Adipocyte (in vitro differentiated cells): ENCODE measurements at regions not wholly inside any gene's neighbourhood (a gene's known extent, or its start where the extent isn't known, plus 50 kb on each side); places are given as distances from the start of the nearest gene placed in this dataset.

Experiments
- DNase-seq: peaks from one replicate; pipeline ENCODE4 v3.0.0-alpha.2; 2015; ENCODE audit warnings: low read depth
- H3K27me3 ChIP-seq: replicated peaks from 2 replicates; pipeline ENCODE4 v1.7.0; 2013; ENCODE audit warnings: mild to moderate bottlenecking, low read length, moderate library complexity; ENCODE audit not compliant: control insufficient read depth, insufficient read depth
- H3K36me3 ChIP-seq: 2 replicates; pipeline ENCODE4 v1.7.0; 2013; ENCODE audit warnings: low read length, mild to moderate bottlenecking, moderate library complexity; ENCODE audit not compliant: control insufficient read depth, insufficient read depth, severe bottlenecking
- H3K4me1 ChIP-seq: 2 replicates; pipeline ENCODE4 v1.7.0; 2013; ENCODE audit warnings: mild to moderate bottlenecking, low read length, moderate library complexity; ENCODE audit not compliant: control insufficient read depth, insufficient read depth
- H3K4me3 ChIP-seq: 2 replicates; pipeline ENCODE4 v1.7.0; 2013; ENCODE audit warnings: mild to moderate bottlenecking, low read length, moderate library complexity
- H3K9ac ChIP-seq: 2 replicates; pipeline ENCODE4 v1.7.0; 2013; ENCODE audit warnings: mild to moderate bottlenecking, low read length, moderate library complexity
- H3K9me3 ChIP-seq: 2 replicates; pipeline ENCODE4 v1.7.0; 2013; ENCODE audit warnings: mild to moderate bottlenecking, low read length, moderate library complexity; ENCODE audit not compliant: control insufficient read depth

DNA sequence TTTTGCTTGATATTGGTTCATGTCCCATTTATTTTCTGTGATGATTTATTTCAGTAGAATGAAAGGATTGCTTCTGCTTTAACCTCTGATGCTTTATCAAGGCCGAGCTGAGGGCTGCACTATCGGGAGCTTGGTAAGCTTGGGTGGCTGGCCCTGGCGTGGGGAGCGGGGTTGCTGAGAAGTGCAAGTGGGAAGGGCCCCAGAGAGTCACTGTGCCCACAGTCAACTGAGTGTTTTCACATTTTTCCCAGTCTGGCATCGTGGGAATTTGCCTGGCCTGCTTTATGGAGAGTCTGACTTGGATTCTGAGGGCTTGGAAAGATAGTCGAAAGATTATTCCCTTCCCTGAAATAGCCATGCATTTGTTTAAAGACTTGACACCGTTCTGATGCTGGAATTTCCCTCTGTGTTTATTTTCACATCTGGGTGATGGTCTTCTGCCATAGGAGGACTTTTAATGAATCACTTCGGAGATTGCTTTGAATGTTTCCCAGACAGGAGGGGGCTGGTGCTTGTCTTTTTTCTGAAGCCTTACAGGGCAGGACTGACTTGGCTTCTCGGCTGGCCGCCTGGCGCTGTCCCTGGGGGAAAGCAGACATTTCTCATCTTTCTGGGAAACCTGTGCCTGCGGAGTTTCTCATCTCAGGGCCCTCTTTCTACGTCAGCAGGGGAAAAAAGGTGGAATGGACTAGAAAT, 139.0 kb downstream of the BOD1 start:
- Histone ChIP-seq H3K9ac (peak overlapping the region; percentile 43), H3K4me3 (no peak overlapping the region), H3K27me3 (no peaks in the 10 kb centered on the region), H3K36me3 (no peaks in the 10 kb centered on the region), H3K9me3 (no peaks in the 10 kb centered on the region), H3K4me1 (peaks cover 39% of the 10 kb centered on the region)
- DNase-seq, result peak; percentile 55

DNA sequence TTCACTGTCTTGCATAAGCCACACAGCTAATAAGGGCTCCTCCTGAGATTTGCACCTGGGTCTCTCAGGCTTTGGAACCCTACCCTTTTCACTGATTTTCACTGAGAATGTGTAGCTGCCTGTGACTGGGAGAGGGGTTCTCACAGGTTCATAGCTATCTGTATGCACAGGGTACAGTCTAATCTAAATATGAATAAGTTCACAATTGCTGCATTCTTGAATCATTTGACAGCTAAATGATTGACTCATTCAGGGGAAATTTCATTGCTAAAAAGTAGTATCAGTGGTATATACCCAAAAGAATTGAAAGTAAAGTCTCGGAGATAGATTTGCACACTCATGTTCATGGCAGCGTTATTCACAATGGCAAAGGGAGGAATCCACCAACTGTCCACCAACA, 140.7 kb downstream of the BOD1 start:
- Histone ChIP-seq H3K4me1 (peaks cover 51% of the 10 kb centered on the region), H3K27me3 (no peaks in the 10 kb centered on the region), H3K36me3 (no peaks in the 10 kb centered on the region), H3K4me3 (no peak overlapping the region), H3K9ac (no peak overlapping the region), H3K9me3 (no peaks in the 10 kb centered on the region)
- DNase-seq, result no peak

DNA sequence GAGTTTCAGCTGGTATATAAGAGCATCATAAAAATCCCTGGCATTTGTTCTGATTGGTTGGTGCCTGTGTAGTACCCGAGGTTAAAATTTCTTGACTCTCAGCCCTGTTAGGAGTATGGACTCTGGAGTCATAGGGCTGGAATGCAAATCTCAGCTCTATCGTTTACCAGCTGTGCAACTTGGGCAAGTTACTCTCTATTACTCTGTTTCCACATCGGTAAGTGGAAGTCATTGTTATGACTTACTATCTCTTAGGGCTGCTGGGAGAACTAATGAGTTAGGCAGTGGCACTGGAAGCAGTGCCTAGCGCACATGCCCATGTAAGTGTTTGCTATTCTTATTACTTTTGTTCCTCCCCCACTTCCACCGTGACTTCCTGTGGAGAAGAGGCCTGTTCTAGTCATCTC, 141.6 kb downstream of the BOD1 start:
- no peak overlapping the region for H3K9ac ChIP-seq
- H3K36me3 ChIP-seq, result no peaks in the 10 kb centered on the region
- no peaks in the 10 kb centered on the region for H3K9me3 ChIP-seq
- peak; percentile 82 for DNase-seq
- no peaks in the 10 kb centered on the region for H3K27me3 ChIP-seq
- no peak overlapping the region for H3K4me3 ChIP-seq
- H3K4me1 ChIP-seq, result peaks cover 48% of the 10 kb centered on the region

DNA sequence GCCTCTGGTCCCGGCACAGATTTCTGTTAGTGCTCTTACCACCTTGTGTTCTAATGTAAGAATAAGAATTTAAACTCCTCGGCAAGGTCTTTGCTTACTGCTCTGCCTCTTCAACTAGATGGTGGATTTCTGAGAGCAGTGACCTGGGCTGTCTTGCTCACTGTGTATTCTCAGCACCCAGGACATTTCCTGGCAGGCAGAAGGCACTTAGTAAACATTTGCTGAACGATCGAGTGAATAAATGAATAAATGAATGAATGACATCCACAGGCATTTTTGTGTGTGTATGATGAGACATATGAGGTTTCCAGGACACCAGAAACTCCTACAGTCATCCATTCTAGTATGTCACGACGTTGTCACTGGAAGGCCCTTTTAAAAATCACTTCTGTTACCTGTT, 143.2 kb downstream of the BOD1 start:
- Histone ChIP-seq H3K4me3 (no peak overlapping the region), H3K4me1 (peaks cover 59% of the 10 kb centered on the region), H3K27me3 (no peaks in the 10 kb centered on the region), H3K36me3 (no peaks in the 10 kb centered on the region), H3K9me3 (no peaks in the 10 kb centered on the region), H3K9ac (peak overlapping the region; percentile 76)
- no peak for DNase-seq

DNA sequence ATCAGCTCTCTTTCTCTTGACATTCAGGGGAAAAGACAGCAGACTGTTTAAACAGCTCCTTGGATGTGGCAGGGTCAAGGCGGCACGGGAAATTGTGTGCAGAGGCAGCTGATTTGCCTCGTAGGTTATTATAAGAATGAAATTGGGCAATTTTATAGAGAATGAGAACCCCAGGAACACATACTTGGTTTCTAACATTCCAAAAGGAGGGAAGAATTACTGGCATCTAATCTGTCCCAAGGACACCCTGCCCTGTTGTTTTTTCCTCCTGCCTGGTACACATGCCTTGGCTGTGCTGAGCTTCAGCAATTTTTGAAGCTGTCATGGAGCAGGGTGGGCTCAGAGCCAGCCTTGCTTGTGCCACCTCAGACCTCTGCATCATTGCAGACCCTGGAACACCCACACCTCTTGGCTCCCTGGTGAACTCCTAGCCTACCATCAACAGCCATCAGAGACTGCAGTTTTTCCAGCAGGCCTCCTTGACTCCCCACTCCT, 143.6 kb downstream of the BOD1 start:
- peak overlapping the region; percentile 76 for H3K9ac ChIP-seq
- H3K4me1 ChIP-seq, result peaks cover 55% of the 10 kb centered on the region
- H3K27me3 ChIP-seq, result no peaks in the 10 kb centered on the region
- no peaks in the 10 kb centered on the region for H3K9me3 ChIP-seq
- H3K36me3 ChIP-seq, result no peaks in the 10 kb centered on the region
- peak; percentile 78 for DNase-seq
- no peak overlapping the region for H3K4me3 ChIP-seq

DNA sequence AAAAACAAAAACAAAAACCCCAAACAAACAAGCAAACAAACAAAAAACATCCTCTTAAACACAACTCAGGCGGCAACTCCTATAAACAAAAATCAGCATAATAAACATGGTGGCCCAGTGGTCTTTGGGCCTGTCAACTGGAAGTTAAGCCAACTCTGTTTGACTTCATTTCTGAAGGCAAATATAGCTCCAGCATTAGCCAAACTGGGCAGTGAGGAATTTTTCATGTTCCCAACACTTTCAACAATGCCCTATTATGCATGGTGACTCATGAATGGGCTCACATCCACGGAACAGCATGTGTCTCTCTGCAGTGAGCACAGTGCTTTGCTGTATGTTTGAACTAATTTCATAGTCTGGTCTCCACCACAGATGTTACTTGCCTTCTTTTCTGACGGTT, 143.9 kb upstream of the STC2 start:
- Histone ChIP-seq H3K4me3 (no peak overlapping the region), H3K27me3 (no peaks in the 10 kb centered on the region), H3K36me3 (no peaks in the 10 kb centered on the region), H3K4me1 (peaks cover 48% of the 10 kb centered on the region), H3K9ac (peak overlapping the region; percentile 76), H3K9me3 (no peaks in the 10 kb centered on the region)
- DNase-seq, result peak; percentile 94

DNA sequence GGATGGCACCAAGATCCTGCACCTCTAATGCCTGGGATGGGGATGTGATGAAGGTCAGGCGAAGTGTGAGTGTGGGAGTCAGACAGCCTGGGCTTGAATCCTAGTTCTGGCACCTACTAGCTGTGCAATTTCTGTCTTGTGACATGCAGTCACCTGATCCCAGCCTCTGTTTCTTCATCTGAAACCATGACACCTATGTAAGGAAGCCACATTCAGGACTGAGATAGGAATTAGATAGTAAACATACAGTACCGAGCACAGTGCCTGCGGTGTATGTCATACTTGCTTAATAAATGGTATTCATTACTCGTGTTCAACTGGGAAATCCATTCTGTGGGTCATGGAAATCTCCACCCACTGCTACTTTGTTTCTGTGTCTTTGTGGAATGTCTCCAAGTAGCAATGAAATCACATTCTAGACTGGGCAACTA, 140.6 kb upstream of the STC2 start:
- H3K4me3 ChIP-seq, result no peak overlapping the region
- H3K9me3 ChIP-seq, result peaks cover 5% of the 10 kb centered on the region
- H3K27me3 ChIP-seq, result no peaks in the 10 kb centered on the region
- H3K4me1 ChIP-seq, result peaks cover 38% of the 10 kb centered on the region
- H3K9ac ChIP-seq, result no peak overlapping the region
- no peaks in the 10 kb centered on the region for H3K36me3 ChIP-seq
- DNase-seq, result no peak

DNA sequence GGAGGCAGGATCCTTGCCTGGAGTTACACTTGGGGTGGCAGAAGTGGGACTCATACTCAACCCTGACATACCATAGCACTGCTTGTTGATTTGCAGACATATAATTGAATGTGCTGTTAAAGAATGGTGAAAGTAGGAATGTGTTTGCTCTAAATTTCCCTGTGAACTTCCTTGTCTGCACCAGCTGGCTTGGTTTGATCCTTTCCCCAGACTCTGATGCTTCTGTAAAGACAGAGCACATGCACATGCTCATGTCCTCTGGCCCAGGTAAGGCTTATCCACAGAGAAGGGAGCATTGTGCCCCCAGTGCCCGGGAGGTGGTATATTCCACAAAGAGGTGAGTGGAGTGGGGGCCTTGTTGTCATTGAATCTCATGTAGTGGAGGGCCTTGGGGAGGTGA, 138.0 kb upstream of the STC2 start:
- DNase-seq, result no peak
- no peak overlapping the region for H3K4me3 ChIP-seq
- H3K9ac ChIP-seq, result no peak overlapping the region
- H3K9me3 ChIP-seq, result peaks cover 5% of the 10 kb centered on the region
- no peaks in the 10 kb centered on the region for H3K27me3 ChIP-seq
- peaks cover 14% of the 10 kb centered on the region for H3K4me1 ChIP-seq
- H3K36me3 ChIP-seq, result no peaks in the 10 kb centered on the region

DNA sequence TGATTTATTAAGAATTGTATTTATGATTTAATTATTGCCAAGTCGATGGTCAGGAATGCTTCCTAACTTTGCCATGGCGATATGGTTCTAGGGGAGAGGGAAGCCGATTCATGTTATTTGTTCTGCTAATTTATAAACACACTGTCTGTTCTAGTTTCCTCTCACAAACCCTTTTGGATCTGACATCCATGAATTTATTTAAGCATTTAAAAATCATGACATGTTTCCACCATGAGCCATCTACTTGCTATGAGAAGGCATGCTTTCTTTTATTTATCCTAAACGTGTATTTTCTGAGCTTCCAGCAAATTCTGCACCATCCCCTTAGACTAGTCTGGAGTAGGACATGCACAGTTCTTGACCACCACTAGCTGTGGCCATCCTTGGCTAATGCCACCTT, 136.6 kb upstream of the STC2 start:
- Histone ChIP-seq H3K9ac (no peak overlapping the region), H3K4me1 (peaks cover 14% of the 10 kb centered on the region), H3K27me3 (no peaks in the 10 kb centered on the region), H3K9me3 (peaks cover 5% of the 10 kb centered on the region), H3K4me3 (no peak overlapping the region), H3K36me3 (no peaks in the 10 kb centered on the region)
- DNase-seq, result peak; percentile 16

DNA sequence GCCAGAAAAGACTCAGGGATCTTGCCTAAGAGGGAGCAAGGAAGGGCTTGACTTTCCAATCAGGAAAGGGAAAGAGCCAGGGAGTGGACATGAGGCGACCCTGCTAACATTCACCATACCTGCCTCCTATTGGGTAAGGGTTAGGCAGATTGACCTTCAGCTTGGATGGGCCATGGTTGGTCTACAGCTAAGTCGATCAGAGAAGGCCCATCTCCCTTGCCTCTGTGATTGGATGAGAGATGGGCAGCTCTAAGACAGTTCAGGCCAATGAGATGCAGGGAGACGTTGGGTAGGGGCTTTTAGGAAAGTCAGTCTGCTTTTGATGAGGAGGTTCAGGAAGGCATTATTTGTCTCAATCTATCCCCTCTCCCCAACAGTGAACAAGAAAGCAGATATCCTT, 135.0 kb upstream of the STC2 start:
- no peak for DNase-seq
- H3K9ac ChIP-seq, result no peak overlapping the region
- no peaks in the 10 kb centered on the region for H3K27me3 ChIP-seq

DNA sequence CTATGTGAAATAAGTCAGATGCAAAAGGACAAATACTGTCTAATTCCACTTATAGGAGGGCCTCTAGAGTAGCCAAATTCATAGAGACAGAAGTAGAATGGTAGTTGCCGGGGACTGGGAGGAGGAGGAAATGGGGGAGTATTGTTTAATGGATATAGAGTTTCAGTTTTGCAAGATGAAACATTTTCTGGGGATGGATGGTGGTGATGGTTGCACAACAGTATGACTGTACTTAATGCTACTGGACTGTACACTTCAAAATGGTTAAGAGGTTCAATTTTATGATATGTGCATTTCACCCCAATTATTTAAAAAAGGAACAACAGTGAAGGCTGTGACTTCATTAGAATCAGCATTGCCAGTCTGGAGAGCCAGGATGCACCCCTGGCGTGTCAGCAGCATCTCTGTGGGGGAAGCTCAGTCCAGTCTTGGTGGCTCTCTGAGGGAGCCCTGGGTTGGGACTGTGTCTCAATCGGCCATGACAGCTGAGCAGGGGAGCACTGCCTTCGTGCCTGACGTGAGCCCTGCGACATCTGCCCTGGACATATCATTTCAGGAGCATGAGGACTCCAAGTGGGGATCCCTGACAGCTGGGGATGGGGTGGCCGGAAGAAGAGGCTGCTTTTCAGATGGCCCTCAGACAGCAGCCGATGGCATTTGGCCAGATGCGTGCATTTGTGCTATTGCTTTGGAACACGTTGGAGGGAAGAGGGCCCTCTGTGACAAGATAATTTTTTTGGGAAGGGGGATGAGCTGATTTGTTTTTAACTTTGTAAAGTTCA, 130.8 kb upstream of the STC2 start:
- Histone ChIP-seq H3K9me3 (peaks cover 7% of the 10 kb centered on the region), H3K9ac (no peak overlapping the region), H3K4me3 (no peak overlapping the region), H3K36me3 (no peaks in the 10 kb centered on the region), H3K27me3 (no peaks in the 10 kb centered on the region), H3K4me1 (peaks cover 46% of the 10 kb centered on the region)
- peak; percentile 72 for DNase-seq

More for the DNA sequence above, 135.0 kb upstream of the STC2 start:
- Histone ChIP-seq H3K9me3 (peaks cover 5% of the 10 kb centered on the region), H3K36me3 (no peaks in the 10 kb centered on the region), H3K4me1 (peaks cover 10% of the 10 kb centered on the region), H3K4me3 (no peak overlapping the region)
